ENCODE measurements at regions not wholly inside any gene's neighbourhood (a gene's known extent, or its start where the extent isn't known, plus 50 kb on each side); places are given as distances from the start of the nearest gene placed in this dataset.

- no peak for TF ChIP-seq CTCF (IDR thresholded peaks at IDR 0.05; ENCODE audit: control extremely low read depth, extremely low read depth)
- 90 to 93% methylated on average over 6 of the region's 6 CpGs for WGBS, 2 donors
- H3K36me3 ChIP-seq (ENCODE audit: control insufficient read depth in 4 of 4, insufficient read depth in 4 of 4, low read length in 4 of 4): no peaks in the 10 kb centered on the region
Measured at GRCh38 chr2:104598636-104599035, 255.3 kb upstream of the POU3F3 start.

GRCh38 chr2:104599787-104600510, 254.0 kb upstream of the POU3F3 start:
- TF ChIP-seq CTCF (IDR thresholded peaks at IDR 0.05; ENCODE audit: control extremely low read depth, extremely low read depth): no peak
- Histone ChIP-seq H3K4me1 (ENCODE audit: control insufficient read depth in 5 of 5, insufficient read depth in 5 of 5, low read length in 5 of 5) (peaks cover 0 to 1% (median 0%) of the 10 kb centered on the region in 5 donors), H3K9me3 (ENCODE audit: control insufficient read depth in 4 of 4, insufficient read depth in 3 of 4, low read length in 3 of 4) (peaks cover 0 to 7% (median 2%) of the 10 kb centered on the region in 4 donors), H3K27ac (ENCODE audit: low read depth in 1 of 2, low read length in 1 of 2) (no peak overlapping the region), H3K36me3 (ENCODE audit: control insufficient read depth in 4 of 4, insufficient read depth in 4 of 4, low read length in 4 of 4) (no peaks in the 10 kb centered on the region), H3K27me3 (ENCODE audit: control insufficient read depth in 3 of 3, insufficient read depth in 3 of 3, low read length in 2 of 3) (no peaks in the 10 kb centered on the region), H3K9ac (ENCODE audit: insufficient read depth in 1 of 2, low read length in 2 of 2) (no peak overlapping the region), H3K4me3 (no peak overlapping the region)
- DNase-seq (peak in 1 of 3 donors; percentile 10), ATAC-seq (ENCODE audit: insufficient read depth, low FRiP score) (no peak)
- WGBS, 2 donors: 75 to 81% methylated on average over 2 of the region's 2 CpGs

More at GRCh38 chr2:104598636-104599035, 255.3 kb upstream of the POU3F3 start:
- H3K4me1 ChIP-seq (ENCODE audit: control insufficient read depth in 5 of 5, insufficient read depth in 5 of 5, low read length in 5 of 5): peaks cover 0 to 1% (median 0%) of the 10 kb centered on the region in 5 donors
- H3K9me3 ChIP-seq (ENCODE audit: control insufficient read depth in 4 of 4, insufficient read depth in 3 of 4, low read length in 3 of 4): peaks cover 0 to 4% (median under 1%) of the 10 kb centered on the region in 4 donors
- H3K27me3 ChIP-seq (ENCODE audit: control insufficient read depth in 3 of 3, insufficient read depth in 3 of 3, low read length in 2 of 3): no peaks in the 10 kb centered on the region
- ATAC-seq (ENCODE audit: insufficient read depth, low FRiP score) (no peak), DNase-seq (no peak)
- H3K9ac ChIP-seq (ENCODE audit: insufficient read depth in 1 of 2, low read length in 2 of 2): no peak overlapping the region
- no peak overlapping the region for H3K4me3 ChIP-seq
- no peak overlapping the region for H3K27ac ChIP-seq (ENCODE audit: low read depth in 1 of 2, low read length in 1 of 2)

- no peak for TF ChIP-seq CTCF (IDR thresholded peaks at IDR 0.05; ENCODE audit: control extremely low read depth, extremely low read depth)
- H3K27ac ChIP-seq (ENCODE audit: low read depth in 1 of 2, low read length in 1 of 2): no peak overlapping the region
- no peak overlapping the region for H3K4me3 ChIP-seq
- no peaks in the 10 kb centered on the region for H3K36me3 ChIP-seq (ENCODE audit: control insufficient read depth in 4 of 4, insufficient read depth in 4 of 4, low read length in 4 of 4)
- H3K27me3 ChIP-seq (ENCODE audit: control insufficient read depth in 3 of 3, insufficient read depth in 3 of 3, low read length in 2 of 3): no peaks in the 10 kb centered on the region
- H3K9ac ChIP-seq (ENCODE audit: insufficient read depth in 1 of 2, low read length in 2 of 2): no peak overlapping the region
- H3K4me1 ChIP-seq (ENCODE audit: control insufficient read depth in 5 of 5, insufficient read depth in 5 of 5, low read length in 5 of 5): no peaks in the 10 kb centered on the region
- 81 to 93% methylated on average over 1 of the region's 1 CpG for WGBS, 2 donors
- DNase-seq (no peak), ATAC-seq (ENCODE audit: insufficient read depth, low FRiP score) (no peak)
- peaks cover 0 to 9% (median 2%) of the 10 kb centered on the region in 4 donors for H3K9me3 ChIP-seq (ENCODE audit: control insufficient read depth in 4 of 4, insufficient read depth in 3 of 4, low read length in 3 of 4)
Measured at GRCh38 chr2:104606056-104606455, 247.9 kb upstream of the POU3F3 start.
